ENCODE measurements at regions not wholly inside any gene's neighbourhood (a gene's known extent, or its start where the extent isn't known, plus 50 kb on each side); places are given as distances from the start of the nearest gene placed in this dataset.

DNA sequence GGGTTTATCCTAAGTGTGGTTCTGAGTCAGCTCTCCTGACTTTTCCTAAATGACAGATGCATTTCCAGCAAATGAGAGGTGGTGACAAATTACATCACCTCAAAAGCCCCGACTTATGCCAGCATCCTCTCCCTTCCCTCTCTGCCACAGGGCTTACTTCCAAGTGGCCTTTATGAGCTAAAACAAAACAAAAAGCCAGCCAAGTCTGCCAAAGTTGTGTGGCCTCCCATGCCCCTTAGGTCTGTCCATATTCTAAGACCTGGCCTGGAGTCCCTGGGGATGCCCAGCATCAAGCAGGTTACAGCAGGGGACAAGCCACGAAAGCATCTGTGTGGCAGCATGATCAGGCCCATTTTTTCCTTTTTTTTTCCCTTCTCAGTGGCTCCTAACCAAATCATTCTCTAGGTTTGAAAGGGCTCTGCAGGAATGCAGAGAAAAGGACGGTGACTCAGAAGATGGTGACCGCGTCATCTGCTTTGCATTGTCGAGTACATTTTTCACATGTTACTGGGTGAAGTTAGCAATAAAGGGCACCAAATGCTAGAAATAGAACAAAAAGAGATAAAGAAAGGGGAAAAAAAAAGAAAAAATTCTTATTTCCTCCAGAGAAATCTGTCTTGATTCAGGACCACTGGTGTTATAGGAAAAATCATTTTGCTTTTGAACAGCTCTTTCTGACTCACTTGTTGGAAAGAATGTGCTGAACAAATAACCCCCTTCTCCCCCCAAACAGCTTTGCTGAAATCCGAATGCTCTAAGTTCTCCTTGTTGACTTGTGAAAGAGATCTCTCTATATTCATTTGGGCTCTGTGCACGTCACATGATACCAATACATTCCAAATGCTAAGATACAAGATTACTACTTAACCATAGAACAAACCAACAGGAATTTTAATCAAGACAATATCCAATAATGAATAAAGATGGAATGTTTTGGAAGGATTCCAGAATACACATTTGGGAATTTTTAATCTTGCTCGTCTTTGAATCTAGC lies 178.7 kb downstream of the EN1 start:
- H3K4me3 ChIP-seq: no peak overlapping the region
- no peaks in the 10 kb centered on the region for H3K36me3 ChIP-seq (replicated peaks; ENCODE audit: insufficient read depth, low read depth)
- peaks cover 13% of the 10 kb centered on the region for H3K4me1 ChIP-seq (ENCODE audit: insufficient read depth)
- TF ChIP-seq EZH2phosphoT487 (IDR thresholded peaks at IDR 0.05; ENCODE audit: low read depth, severe bottlenecking, unreplicated experiment) (no peak), CTCF (IDR thresholded peaks at IDR 0.05; ENCODE audit: poor library complexity) (no peak), EZH2 (IDR thresholded peaks at IDR 0.05; ENCODE audit: borderline replicate concordance) (no peak)
- H3K4me2 ChIP-seq: peak overlapping the region; percentile 39
- H3K9me2 ChIP-seq (replicated peaks; ENCODE audit: insufficient read depth): no peaks in the 10 kb centered on the region
- H3K79me2 ChIP-seq: no peaks in the 10 kb centered on the region
- H3K27ac ChIP-seq: peak overlapping the region; percentile 2
- DNase-seq (ENCODE audit: low spot score): peak; percentile 21
- no peaks in the 10 kb centered on the region for H3K9me3 ChIP-seq (ENCODE audit: low read depth)
- 54% methylated on average over 9 of the region's 9 CpGs for whole genome bisulfite sequencing (ENCODE audit: low lambda C conversion rate, missing lambda C conversion rate)
- H4K20me1 ChIP-seq (ENCODE audit: insufficient read depth, poor library complexity, severe bottlenecking): no peaks in the 10 kb centered on the region
- H2AFZ ChIP-seq: no peak overlapping the region
- no peaks in the 10 kb centered on the region for H3K27me3 ChIP-seq

DNA sequence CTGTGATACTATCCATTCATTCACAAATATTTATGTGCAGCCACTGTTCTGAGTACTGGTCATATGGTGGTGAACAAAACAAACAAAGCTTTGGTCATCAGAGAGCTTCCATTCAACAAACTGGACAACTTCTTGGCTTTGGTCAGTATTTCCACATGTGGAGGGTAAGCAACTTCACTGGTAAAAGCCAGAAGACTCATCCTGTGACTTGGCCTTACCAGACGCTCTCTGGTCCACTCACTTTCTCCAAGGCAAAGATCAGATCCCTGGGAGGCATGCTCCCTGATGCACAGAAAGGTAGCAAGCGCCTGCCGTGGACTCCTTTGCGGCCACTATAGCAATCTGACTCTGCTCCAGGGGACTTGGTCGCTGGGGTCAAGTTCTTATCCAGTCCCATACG lies 179.5 kb downstream of the EN1 start:
- Histone ChIP-seq H3K36me3 (replicated peaks; ENCODE audit: insufficient read depth, low read depth) (no peaks in the 10 kb centered on the region), H3K9me3 (ENCODE audit: low read depth) (no peaks in the 10 kb centered on the region), H3K4me1 (ENCODE audit: insufficient read depth) (peaks cover 13% of the 10 kb centered on the region), H4K20me1 (ENCODE audit: insufficient read depth, poor library complexity, severe bottlenecking) (no peaks in the 10 kb centered on the region), H3K4me3 (no peak overlapping the region), H3K4me2 (no peak overlapping the region), H3K27ac (no peak overlapping the region), H3K79me2 (no peaks in the 10 kb centered on the region), H3K9me2 (replicated peaks; ENCODE audit: insufficient read depth) (no peaks in the 10 kb centered on the region), H2AFZ (no peak overlapping the region), H3K27me3 (no peaks in the 10 kb centered on the region)
- WGBS (ENCODE audit: low lambda C conversion rate, missing lambda C conversion rate): 94% methylated on average over 6 of the region's 6 CpGs
- DNase-seq (ENCODE audit: low spot score): no peak
- TF ChIP-seq EZH2 (IDR thresholded peaks at IDR 0.05; ENCODE audit: borderline replicate concordance): no peak

DNA sequence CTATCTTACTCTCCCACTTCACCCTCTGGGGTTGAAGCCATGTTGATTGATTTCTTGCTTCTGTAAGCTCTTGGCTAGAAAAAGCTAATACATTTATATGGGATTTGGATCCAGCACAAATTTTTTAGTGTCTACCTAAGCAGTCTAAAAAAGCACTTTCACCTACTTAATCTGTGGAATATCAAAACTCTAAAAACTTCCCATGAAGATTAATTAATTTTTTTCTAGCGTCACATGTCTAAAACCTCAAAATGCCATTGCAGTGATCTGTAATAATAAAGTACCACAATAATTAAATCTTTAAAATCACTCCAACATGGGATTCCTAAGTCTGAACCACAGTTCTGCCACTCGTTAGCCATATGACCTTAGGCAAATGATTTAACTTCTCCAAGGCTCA lies 180.1 kb downstream of the EN1 start:
- H3K4me2 ChIP-seq: no peak overlapping the region
- H3K79me2 ChIP-seq: no peaks in the 10 kb centered on the region
- no peak overlapping the region for H3K4me3 ChIP-seq
- no peak for DNase-seq (ENCODE audit: low spot score)
- no peaks in the 10 kb centered on the region for H4K20me1 ChIP-seq (ENCODE audit: insufficient read depth, poor library complexity, severe bottlenecking)
- H3K36me3 ChIP-seq (replicated peaks; ENCODE audit: insufficient read depth, low read depth): no peaks in the 10 kb centered on the region
- 90% methylated on average over 2 of the region's 2 CpGs for WGBS (ENCODE audit: low lambda C conversion rate, missing lambda C conversion rate)
- H2AFZ ChIP-seq: no peak overlapping the region
- H3K9me3 ChIP-seq (ENCODE audit: low read depth): no peaks in the 10 kb centered on the region
- H3K9me2 ChIP-seq (replicated peaks; ENCODE audit: insufficient read depth): no peaks in the 10 kb centered on the region
- no peak for TF ChIP-seq EZH2 (IDR thresholded peaks at IDR 0.05; ENCODE audit: borderline replicate concordance)
- no peak for TF ChIP-seq CTCF (IDR thresholded peaks at IDR 0.05; ENCODE audit: poor library complexity)
- no peak for TF ChIP-seq EZH2phosphoT487 (IDR thresholded peaks at IDR 0.05; ENCODE audit: low read depth, severe bottlenecking, unreplicated experiment)
- H3K27me3 ChIP-seq: no peaks in the 10 kb centered on the region
- no peak overlapping the region for H3K27ac ChIP-seq
- peaks cover 11% of the 10 kb centered on the region for H3K4me1 ChIP-seq (ENCODE audit: insufficient read depth)

GRCh38 chr2:118665784-118666529 lies 181.5 kb downstream of the EN1 start:
- TF ChIP-seq EZH2phosphoT487 (IDR thresholded peaks at IDR 0.05; ENCODE audit: low read depth, severe bottlenecking, unreplicated experiment) (no peak), CTCF (IDR thresholded peaks at IDR 0.05; ENCODE audit: poor library complexity) (no peak), EZH2 (IDR thresholded peaks at IDR 0.05; ENCODE audit: borderline replicate concordance) (no peak)
- DNase-seq (ENCODE audit: low spot score): no peak
- H3K27ac ChIP-seq: no peak overlapping the region
- 82% methylated on average over 4 of the region's 4 CpGs for WGBS (ENCODE audit: low lambda C conversion rate, missing lambda C conversion rate)
- H4K20me1 ChIP-seq (ENCODE audit: insufficient read depth, poor library complexity, severe bottlenecking): no peaks in the 10 kb centered on the region
- H3K4me1 ChIP-seq (ENCODE audit: insufficient read depth): peaks cover 6% of the 10 kb centered on the region
- no peaks in the 10 kb centered on the region for H3K9me2 ChIP-seq (replicated peaks; ENCODE audit: insufficient read depth)
- no peaks in the 10 kb centered on the region for H3K79me2 ChIP-seq
- H3K9me3 ChIP-seq (ENCODE audit: low read depth): no peaks in the 10 kb centered on the region
- no peaks in the 10 kb centered on the region for H3K36me3 ChIP-seq (replicated peaks; ENCODE audit: insufficient read depth, low read depth)
- H2AFZ ChIP-seq: no peak overlapping the region
- no peaks in the 10 kb centered on the region for H3K27me3 ChIP-seq
- H3K4me3 ChIP-seq: no peak overlapping the region
- no peak overlapping the region for H3K4me2 ChIP-seq

All from hepatocyte (in vitro differentiated cells).